GM12874 (cell line): ENCODE measurements at regions not wholly inside any gene's neighbourhood (a gene's known extent, or its start where the extent isn't known, plus 50 kb on each side); places are given as distances from the start of the nearest gene placed in this dataset.

Experiments used
- TF ChIP-seq, protein P1 (sequence below): IDR thresholded peaks from 2 replicates; pipeline ENCODE4 v1.5.1; 2011; ENCODE audit warnings: low read depth, mild to moderate bottlenecking, control low read depth, low read length, moderate library complexity; ENCODE audit not compliant: insufficient read depth

DNA sequence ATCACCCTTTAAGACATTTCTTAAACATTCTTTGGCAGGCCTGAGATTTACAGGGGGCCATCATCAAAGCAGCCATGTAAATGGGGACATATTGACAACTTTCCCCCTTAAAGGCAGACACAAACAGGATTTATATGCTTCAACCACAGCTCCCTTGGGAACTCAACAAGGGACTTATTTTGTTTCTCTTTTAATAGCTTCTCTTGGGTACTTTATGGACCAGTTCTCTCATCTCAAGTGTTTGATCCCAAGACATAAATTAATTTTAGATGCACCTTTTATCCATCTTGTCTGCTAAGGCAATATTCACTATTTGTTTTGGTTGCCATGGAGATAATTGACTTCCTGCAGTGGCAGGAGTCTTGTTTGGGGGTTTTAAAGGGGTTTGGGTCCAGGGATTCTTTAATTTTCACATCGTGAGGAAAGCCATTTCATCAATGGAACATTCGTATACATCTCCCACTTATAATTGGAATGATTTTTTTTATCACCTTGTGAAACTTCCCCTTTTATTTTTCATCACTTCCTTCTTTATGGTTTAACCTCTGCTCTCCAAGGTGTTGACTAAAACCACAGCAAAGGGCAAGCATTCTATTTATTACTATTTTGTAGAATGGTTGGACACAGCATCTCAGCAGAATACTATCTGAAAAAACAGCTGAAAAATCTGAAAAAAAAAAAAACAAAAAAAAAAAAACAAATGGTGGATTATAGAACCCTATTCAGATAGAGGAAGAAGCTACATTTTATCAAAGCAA is 726.0 kb downstream of the DIAPH3 start:
- TF ChIP-seq, protein P1, sequence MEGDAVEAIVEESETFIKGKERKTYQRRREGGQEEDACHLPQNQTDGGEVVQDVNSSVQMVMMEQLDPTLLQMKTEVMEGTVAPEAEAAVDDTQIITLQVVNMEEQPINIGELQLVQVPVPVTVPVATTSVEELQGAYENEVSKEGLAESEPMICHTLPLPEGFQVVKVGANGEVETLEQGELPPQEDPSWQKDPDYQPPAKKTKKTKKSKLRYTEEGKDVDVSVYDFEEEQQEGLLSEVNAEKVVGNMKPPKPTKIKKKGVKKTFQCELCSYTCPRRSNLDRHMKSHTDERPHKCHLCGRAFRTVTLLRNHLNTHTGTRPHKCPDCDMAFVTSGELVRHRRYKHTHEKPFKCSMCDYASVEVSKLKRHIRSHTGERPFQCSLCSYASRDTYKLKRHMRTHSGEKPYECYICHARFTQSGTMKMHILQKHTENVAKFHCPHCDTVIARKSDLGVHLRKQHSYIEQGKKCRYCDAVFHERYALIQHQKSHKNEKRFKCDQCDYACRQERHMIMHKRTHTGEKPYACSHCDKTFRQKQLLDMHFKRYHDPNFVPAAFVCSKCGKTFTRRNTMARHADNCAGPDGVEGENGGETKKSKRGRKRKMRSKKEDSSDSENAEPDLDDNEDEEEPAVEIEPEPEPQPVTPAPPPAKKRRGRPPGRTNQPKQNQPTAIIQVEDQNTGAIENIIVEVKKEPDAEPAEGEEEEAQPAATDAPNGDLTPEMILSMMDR, result no peak

- TF ChIP-seq, protein P1, result no peak
Measured at GRCh38 chr13:59439776-59440428, 723.8 kb downstream of the DIAPH3 start.

DNA sequence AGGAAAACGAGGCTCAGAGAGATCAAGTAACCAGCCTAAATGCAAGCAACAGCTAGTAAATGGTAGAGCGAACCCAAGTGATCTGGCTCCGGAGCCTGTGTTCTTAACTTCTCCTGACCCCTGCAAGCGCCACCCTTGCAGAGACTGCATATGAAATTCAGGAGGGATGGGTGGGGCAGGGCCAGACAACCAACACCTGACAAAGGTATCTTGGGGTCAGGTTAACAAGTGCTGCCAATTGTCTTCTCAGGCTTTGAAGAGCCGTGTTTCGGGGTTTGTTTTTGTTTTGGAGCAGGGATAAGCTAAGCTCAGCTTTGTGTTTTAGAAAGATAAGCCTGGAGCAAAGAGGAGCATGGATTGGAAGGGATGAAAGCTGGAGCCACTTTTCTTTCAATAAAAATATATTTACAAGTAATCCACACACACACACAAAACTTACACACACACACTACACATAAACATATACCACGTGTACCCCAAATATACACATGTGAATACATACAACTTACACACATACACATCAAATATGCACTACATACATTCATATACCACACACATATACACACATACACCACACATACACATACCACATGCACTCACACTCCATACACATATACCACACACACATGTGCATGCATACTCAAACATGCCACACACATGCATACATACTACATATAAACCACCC is 722.0 kb downstream of the DIAPH3 start:
- TF ChIP-seq, protein P1, result no peak

DNA sequence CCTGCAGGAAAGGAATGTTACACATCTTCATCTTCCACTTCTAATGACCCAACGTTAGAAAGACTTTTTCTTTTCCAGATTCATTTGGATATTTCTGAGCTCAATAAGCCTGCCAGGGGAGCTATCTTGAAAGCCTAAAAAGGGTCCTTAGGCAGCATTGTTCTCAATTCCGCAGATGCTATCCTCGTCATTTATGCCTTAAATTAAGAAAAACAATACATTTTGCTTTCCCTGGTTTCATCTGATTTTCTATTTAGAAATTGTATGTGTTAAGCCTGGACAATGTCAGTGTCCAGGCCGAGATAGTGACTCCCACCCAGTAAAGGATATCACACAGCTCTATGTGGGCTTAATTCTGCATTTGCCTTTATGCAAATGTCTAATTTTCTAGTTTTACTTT is 721.3 kb downstream of the DIAPH3 start:
- TF ChIP-seq, protein P1, result no peak

DNA sequence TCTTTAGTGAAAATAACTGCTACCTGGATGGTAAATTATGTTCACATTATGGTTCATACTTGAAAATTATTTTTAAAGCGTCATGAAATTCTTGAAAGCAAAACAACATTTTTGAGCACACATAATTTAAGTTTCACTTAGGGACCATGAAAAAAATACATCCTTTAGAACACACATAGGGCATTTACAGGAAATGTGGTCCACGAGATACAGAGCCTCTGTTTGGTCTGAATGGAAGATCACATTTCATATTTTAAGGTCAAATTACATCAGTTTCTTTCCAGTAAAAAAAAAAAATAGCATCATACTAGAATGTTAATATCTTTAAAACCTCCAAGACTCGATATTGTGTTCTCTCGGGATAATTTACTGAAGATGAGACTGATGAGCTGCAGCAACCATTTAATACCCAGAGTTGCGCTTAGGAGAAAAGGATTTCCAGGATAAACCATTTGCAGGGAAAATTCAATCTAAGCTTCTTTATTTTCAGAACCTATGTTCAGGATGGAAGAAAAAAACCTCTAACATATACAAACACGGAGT is 720.7 kb downstream of the DIAPH3 start:
- TF ChIP-seq, protein P1, result no peak

GRCh38 chr13:59444210-59444857 is 719.4 kb downstream of the DIAPH3 start:
- TF ChIP-seq, protein P1, result no peak

GRCh38 chr13:59445812-59446211 is 717.9 kb downstream of the DIAPH3 start:
- TF ChIP-seq, protein P1, result no peak
